Amygdala (tissue), 56 donors: ENCODE measurements at regions not wholly inside any gene's neighbourhood (a gene's known extent, or its start where the extent isn't known, plus 50 kb on each side); places are given as distances from the start of the nearest gene placed in this dataset.

Source experiments
- DNase-seq, 56 donors: peaks; one replicate each; lab custom pipeline; 2025; lab: John Stamatoyannopoulos, UW

- DNase-seq: no peak
Measured at GRCh38 chr2:129319422-129319717, 660.1 kb upstream of the RAB6C start.

DNA sequence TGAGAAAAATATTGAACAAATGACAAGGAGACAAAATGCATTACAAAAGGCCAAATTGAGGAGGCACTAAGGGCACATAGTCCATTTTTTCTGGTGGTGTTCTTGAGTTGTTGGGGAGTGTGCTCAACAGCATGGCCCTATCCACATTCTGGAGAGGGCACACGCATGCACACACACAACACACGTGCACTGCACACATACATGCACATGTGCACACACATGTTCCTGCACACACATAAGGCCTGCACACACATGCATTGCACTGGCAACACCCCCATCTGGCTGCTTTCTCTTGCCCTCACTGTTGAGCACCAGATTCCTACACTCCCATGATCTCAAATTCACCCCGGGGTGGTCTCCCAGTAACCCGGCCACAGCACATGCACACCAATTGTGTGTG lies 659.2 kb upstream of the RAB6C start:
- DNase-seq: no peak

GRCh38 chr2:129324349-129324748 lies 655.1 kb upstream of the RAB6C start:
- DNase-seq: no peak

DNA sequence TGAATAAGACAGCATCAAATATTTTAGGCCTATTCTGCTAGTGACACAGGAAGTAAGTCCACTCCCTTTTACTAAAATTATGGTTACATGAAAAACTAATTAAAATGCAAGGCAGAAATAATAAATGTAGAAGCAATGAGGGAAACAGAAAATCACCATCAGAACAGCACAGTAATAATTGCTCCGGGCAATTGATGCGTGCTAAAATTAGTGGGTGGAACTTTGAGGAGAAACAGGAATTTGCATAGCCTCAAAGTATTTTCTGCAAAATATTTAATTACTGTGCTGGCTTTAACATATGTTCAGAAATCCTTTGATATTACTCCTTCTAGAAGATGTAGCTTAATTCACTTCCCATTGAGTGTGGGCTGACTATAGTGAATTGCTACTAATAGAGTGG lies 654.3 kb upstream of the RAB6C start:
- peak in 1 of 56 donors; percentile 18 for DNase-seq

DNA sequence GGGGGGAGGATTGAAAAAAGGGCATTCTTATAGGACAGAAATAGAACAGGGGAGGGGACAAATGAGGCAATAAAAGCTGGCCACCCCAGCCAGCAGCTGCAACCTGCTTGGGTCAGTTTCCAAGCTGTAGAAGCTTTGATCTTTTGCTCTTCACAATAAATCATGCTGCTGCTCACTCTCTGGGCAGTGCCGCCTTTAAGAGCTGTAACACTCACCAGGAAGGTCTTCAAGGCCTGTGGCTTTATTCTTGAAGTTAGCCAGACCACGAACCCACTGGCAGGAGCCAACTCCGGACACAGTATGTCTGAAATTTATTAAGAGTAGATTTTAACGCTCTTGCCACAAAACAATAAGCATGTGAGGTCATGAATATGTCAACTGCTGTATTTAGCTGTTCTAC lies 649.9 kb upstream of the RAB6C start:
- no peak for DNase-seq

- no peak for DNase-seq
Measured at GRCh38 chr2:129330504-129330903, 649.0 kb upstream of the RAB6C start.

DNA sequence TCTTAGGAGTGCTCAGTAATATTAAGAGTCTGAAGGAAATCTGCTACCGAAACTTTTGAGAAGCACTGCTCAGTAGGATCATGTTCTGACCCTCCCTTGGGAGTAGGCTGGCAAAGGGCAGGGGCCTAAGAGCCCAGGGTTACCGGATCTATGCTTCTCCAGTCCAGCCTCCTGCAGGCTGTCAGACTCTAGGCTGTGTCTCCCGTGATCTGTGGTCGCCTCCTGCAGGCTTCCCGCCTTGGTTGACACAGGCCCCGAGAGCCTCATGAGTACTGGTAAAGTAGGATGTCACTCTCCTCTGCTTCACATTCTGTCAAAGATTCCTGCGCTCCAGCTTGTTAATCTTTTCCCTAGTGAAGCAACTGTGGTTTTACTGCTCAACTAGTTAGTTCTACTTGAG lies 647.8 kb upstream of the RAB6C start:
- DNase-seq: no peak

- DNase-seq: no peak
Measured at GRCh38 chr2:129334128-129334527, 645.3 kb upstream of the RAB6C start.

DNA sequence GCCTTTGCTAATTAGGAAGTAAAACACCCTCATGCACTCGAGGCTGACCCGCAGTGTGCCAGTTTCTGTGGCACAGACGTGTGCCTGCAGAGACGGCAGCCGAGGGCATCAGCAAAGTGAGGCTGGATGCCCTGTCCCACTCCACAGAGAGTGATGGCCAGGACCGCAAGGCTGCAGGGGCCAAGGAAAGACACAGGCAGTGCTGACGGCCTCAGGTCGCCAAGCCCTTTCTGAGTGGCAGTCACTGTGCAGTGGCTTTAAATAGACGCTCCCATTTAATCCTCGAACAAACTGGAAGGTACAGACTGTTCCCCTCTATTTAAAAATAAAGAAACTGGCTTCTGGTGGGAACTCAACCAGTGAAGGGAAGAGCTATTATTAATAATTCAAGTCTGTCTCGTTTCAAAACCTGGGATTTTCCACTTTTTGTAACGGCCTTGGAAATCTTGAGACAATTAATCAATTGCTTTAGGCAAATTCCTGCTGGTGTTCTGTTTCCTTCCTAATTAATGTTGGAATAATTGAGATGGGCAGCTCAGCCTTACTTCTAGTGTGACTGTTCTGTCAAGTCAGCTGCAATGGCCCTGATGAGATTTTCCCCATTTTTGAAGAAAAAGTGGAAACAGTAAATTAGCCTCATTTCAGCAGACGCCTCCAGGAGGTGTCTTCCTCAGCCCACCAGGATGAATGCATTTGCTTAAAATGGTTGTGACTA lies 644.6 kb upstream of the RAB6C start:
- no peak for DNase-seq

DNA sequence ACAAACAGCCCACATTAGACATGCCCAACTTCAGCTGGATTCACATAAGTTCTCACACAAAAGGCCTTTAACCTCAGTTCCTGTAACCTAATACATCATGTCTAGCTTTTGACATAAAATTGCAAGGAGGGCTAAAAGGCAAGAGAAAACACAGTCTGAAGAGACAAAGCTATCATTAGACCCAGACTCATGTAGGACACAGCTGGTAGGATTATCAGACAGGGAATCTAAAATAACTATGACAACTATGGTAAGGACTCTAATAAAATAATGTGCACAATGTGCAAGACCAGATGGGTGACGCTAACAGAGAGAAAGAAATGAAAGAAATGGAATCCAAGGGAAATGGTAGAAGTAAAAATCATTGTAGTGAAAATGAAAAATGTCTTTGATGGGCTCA lies 643.2 kb upstream of the RAB6C start:
- no peak for DNase-seq

- no peak for DNase-seq
Measured at GRCh38 chr2:129337076-129337475, 642.4 kb upstream of the RAB6C start.

GRCh38 chr2:129345540-129345939 lies 633.9 kb upstream of the RAB6C start:
- no peak for DNase-seq

- DNase-seq: peak in 8 of 56 donors; percentile 6 to 52 (median 24)
Measured at GRCh38 chr2:129347486-129348217, 631.8 kb upstream of the RAB6C start.

- DNase-seq: no peak
Measured at GRCh38 chr2:129354631-129355030, 624.8 kb upstream of the RAB6C start.

- DNase-seq: no peak
Measured at GRCh38 chr2:129361688-129362087, 617.8 kb upstream of the RAB6C start.

- DNase-seq: no peak
Measured at GRCh38 chr2:129366263-129366662, 613.2 kb upstream of the RAB6C start.

DNA sequence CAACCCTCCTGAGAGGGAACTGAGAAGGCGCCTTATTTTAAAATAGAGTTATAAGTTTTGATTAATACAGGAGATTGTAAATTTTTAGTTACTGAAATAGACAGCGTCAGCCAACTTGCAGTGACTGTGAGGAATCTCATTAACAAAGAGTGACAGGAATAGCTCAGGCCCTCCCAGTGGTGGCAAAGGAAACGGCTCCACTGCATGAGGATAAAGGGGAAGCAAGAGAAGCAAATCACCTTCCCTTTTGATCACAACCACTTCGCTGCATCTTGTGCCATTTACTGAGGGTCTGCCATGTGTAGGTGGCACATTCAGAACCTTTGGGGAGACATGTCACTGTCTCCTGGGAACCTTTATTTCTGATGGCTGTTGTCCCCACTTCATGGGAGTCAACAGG lies 612.4 kb upstream of the RAB6C start:
- no peak for DNase-seq

GRCh38 chr2:129369437-129369836 lies 610.0 kb upstream of the RAB6C start:
- DNase-seq: no peak

GRCh38 chr2:129374452-129374851 lies 605.0 kb upstream of the RAB6C start:
- no peak for DNase-seq

DNA sequence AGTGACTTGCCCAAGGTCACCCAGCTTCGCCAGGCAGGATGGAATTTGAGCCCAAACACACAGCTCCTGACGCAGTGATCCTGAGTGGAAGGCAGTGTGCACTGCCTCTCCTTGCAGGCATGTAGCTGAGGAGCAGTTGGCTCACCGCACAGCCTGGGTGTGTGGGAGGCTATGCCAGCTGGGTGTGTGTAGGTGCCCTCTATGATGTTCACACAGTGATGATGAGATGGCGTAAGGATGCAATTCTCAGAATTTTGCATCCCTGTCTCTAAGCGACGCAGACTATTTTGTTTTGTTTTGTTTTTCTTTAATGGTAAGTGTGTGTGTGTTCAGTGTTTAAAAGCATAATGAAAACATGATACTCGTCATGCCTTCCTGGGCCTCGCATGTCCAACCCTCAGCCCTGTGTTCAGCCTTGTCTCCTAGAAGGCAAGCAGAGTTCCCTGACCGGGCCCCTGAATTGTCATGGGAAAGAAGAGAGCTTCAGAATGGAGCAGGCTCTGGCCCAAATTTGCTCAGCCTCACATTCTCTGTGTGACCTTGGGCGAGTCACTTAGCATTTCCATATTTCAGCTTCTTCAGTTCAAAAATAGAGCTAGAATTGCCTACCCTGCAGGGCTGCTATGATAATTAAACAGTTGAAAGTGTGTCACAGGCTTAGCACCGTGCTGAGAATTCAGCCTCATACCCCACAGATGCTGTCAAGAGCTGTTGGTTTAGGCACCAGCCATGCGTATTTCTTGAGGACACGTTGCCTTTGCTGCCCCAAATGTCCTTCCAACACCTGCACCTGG lies 603.6 kb upstream of the RAB6C start:
- DNase-seq: peak in 26 of 56 donors; percentile 10 to 75 (median 36)

GRCh38 chr2:129376426-129377077 lies 602.9 kb upstream of the RAB6C start:
- DNase-seq: no peak
